ENCODE measurements at regions not wholly inside any gene's neighbourhood (a gene's known extent, or its start where the extent isn't known, plus 50 kb on each side); places are given as distances from the start of the nearest gene placed in this dataset.

DNA sequence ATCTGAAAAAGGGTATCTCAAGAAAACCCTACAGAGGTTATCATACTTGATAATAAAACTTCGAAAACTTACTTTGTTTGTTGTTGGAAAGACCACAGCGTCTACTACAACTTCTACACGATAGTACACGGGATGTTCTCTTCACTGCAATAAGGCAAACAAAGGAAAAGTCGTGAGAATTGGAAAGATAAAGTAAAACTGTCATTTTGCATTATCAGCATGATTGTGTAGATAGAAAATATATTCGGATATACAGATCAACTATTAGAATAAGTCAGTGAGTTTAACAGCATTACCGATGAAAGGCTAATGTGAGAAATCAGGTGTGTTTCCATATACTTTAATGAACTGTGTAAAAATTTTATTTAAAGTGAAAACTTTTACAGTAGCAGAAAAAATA, 287.4 kb downstream of the KLF6 start:
- no peak for TF ChIP-seq EZH2 (IDR thresholded peaks at IDR 0.05)
- TF ChIP-seq FOXP2 (optimal IDR thresholded peaks at IDR 0.05; ENCODE audit: control extremely low read depth, extremely low read length, insufficient read depth) = no peak
